Urothelium cell line (cell line): ENCODE measurements at regions not wholly inside any gene's neighbourhood (a gene's known extent, or its start where the extent isn't known, plus 50 kb on each side); places are given as distances from the start of the nearest gene placed in this dataset.

Experiments
- DNase-seq: peaks from one replicate; pipeline ENCODE4 v3.0.0; 2011; ENCODE audit warnings: low spot score, mixed read lengths
- FAIRE-seq: peaks from 2 replicates; lab custom pipeline; 2011; peaks lifted over from hg19 to GRCh38; lab: Jason Lieb, UNC

DNA sequence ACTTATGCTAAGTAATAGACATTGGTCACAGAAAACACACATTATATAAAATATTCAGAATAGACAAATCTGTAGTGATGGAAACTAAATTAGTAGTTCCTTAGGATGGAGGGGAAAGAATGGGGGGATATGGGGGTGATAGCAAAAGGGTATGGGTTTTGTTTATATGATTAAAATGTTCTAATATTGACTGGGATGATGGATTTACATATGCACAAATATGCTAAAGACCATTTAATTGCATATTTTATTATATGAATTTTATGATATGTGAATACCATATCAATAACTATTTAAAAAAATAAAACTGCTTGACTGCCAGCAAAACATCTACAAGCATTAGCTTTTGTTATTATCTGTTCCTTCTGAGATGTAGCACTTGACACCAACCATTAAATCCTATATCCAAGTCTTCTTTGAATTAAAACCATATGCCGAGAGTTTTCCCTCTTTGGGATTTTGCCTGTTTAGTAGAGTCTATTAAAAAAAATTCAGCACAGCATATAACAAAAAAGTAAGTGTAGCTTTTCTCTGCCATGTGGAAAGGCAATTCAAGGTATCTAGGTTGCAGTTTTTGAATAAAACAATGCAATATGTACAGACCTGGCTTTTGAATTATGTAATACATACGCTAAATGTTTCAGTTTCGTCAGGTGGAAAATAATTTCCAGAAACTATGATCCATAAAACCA, 2584.1 kb upstream of the PCDH20 start:
- FAIRE-seq (no peak), DNase-seq (no peak)

- DNase-seq: no peak
- no peak for FAIRE-seq
These were observed 2567.7 kb upstream of the PCDH20 start for GRCh38 chr13:63983366-63983765.

DNA sequence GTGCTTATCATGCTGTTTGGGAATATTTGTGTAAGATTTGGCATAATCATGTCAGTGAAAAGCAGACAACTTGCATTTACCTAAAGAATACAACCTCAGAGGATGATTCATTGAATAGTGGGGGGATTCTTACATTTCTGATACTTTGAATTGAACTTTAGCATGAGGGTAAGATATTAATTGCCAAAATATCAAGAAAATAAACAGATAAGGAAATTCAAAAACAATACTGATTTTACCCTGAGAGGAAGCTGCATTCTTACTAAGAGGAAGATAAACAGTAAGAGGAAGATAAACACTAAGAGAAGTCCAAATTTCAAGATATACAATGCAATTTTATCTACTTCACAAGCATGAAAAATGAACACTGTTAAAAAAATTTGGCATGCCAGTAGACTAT, 2564.3 kb upstream of the PCDH20 start:
- DNase-seq: no peak

GRCh38 chr13:63972328-63972727, 2556.7 kb upstream of the PCDH20 start:
- FAIRE-seq (no peak), DNase-seq (no peak)

More for the DNA sequence above, 2564.3 kb upstream of the PCDH20 start:
- FAIRE-seq: no peak

DNA sequence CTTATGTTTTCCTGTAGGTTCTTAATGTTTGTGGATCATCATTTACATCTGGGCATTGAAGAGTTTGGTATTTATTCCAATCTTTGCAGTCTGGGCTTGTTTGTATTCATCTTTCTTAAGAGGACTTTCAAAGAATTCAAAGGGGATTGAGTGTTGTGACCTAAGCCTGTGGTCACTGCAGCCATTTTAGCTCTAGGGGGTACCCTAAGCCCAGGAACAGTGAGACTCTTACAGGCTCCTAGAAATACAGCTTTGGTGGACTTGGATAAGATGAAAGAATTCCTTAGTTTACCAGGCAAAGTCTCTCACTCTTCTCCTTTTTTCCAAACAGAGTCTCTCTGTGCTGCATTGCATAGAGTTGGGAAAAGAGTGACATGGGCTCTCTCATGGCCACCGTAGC, 2539.0 kb upstream of the PCDH20 start:
- no peak for FAIRE-seq

GRCh38 chr13:63948045-63948444, 2532.4 kb upstream of the PCDH20 start:
- no peak for FAIRE-seq
- DNase-seq: no peak

More for the DNA sequence above, 2539.0 kb upstream of the PCDH20 start:
- no peak for DNase-seq

DNA sequence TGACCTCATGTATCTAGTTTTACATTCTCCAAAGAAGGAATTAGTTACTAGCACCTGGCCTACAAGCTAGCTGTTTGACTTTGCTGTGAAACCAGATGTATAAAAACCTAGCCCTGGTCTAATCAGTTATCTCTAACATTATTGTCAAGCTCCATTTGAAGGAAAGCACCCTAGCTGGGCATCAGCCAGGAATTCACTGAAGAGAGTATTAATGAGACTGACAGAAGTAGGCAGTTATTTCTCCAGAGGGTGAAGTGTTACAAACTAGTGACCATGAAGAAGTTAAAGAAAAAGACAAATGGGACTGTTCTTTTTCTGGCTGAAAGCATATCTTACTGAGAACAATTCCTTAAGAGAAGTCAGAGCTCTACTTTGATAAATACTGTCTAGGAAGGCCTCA, 2529.3 kb upstream of the PCDH20 start:
- no peak for FAIRE-seq
- no peak for DNase-seq

DNA sequence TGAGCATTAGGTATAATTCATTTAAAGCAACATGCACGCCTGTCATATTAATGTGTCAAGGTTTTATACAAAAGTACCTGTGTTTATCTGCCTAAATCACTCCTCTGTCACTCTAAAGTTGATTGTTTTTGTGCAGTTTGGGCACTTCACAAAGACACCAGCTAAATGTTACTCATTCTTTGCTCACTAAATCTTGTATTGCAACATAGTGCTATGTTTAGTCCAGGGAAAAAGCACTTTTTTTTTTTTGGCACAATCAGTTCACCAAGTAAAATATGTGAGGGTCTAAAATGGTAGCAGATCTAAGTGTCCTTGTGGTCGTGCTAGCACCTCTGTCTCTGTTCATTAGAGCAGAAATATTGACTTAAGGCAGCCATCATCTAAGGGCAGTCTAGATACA, 2526.7 kb upstream of the PCDH20 start:
- no peak for FAIRE-seq
- no peak for DNase-seq

GRCh38 chr13:63938851-63939250, 2523.2 kb upstream of the PCDH20 start:
- FAIRE-seq: no peak
- DNase-seq: no peak

DNA sequence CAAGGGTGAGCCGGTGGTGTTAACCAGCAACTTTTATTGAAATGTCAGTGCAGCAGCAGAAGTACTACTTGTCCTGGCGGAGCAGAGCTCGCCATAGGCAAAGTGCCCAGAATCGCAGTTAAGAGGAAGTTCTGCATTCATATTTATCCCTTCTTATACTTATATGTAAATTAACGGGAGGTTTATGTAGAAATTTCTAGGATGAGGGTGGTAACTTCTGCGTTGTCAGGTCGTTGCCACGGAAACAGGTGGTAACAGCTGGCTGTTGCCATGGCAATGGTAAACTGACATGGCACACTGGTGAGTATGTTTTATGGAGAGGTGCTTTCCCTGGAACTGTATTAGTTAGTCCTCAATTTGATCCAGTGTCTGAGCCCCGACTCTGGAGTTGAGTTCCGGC, 2494.9 kb upstream of the PCDH20 start:
- no peak for FAIRE-seq
- no peak for DNase-seq

DNA sequence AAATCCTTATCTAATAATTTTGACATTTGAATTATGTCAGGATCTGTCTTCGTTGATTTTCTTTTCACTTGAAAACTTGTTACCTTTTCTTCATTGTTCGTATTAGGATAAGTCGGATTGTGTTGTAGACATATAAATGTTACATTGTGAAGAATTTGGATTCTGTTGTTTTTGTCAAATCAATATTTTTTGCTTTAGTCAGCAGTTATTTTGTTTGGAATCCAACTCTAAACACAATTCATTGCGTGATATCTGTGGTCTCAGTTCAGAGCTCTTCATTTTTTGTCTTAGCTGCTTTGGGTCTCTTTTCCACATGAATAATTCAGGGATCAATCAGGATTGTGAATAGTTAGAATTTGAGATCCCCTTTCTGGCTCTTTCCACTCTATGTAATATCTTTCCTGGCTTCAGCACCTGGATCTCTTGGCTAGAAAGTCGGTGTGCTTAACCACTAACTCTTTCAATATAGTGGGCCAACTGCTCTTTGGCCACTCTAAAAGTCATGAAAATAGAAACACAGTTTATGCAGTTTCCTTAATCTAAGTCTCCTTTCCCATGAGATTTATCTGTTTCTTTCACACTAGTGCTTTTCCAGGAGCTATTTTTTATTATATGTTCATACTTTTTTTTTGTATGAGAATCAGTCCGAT, 2494.2 kb upstream of the PCDH20 start:
- DNase-seq: no peak
- FAIRE-seq: no peak

GRCh38 chr13:63902141-63902540, 2486.5 kb upstream of the PCDH20 start:
- no peak for FAIRE-seq
- no peak for DNase-seq

- no peak for FAIRE-seq
- no peak for DNase-seq
These were observed 2486.0 kb upstream of the PCDH20 start for GRCh38 chr13:63901630-63902029.

GRCh38 chr13:63900406-63900805, 2484.8 kb upstream of the PCDH20 start:
- no peak for DNase-seq

DNA sequence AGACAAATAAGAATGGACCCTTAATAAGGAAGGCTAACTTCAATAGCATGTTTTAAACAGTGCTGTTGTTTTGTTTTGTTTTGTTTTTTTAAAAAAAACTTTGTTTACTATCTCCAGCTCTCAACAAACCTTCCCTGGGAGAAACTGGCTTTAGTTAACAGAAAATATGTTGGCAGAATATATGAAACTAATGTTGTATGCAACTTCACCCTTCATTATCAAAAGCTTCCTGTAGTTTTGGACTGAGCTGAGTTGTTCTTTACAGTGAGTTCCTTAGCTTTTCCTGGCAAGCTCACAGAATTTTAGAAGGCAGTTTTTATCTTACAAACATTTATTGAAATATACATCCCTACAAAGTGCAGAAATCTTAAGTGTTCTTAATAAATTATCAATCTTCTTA, 2480.7 kb upstream of the PCDH20 start:
- FAIRE-seq: no peak
- DNase-seq: no peak

More at GRCh38 chr13:63900406-63900805, 2484.8 kb upstream of the PCDH20 start:
- no peak for FAIRE-seq

- FAIRE-seq: no peak
- DNase-seq: no peak
These were observed 2466.4 kb upstream of the PCDH20 start for GRCh38 chr13:63882052-63882451.

- FAIRE-seq (no peak), DNase-seq (no peak)
These were observed 2465.1 kb upstream of the PCDH20 start for GRCh38 chr13:63880705-63881104.

GRCh38 chr13:63873936-63874335, 2458.3 kb upstream of the PCDH20 start:
- DNase-seq: no peak
- FAIRE-seq: no peak

GRCh38 chr13:63864171-63864902, 2448.7 kb upstream of the PCDH20 start:
- FAIRE-seq: no peak
- DNase-seq: no peak

DNA sequence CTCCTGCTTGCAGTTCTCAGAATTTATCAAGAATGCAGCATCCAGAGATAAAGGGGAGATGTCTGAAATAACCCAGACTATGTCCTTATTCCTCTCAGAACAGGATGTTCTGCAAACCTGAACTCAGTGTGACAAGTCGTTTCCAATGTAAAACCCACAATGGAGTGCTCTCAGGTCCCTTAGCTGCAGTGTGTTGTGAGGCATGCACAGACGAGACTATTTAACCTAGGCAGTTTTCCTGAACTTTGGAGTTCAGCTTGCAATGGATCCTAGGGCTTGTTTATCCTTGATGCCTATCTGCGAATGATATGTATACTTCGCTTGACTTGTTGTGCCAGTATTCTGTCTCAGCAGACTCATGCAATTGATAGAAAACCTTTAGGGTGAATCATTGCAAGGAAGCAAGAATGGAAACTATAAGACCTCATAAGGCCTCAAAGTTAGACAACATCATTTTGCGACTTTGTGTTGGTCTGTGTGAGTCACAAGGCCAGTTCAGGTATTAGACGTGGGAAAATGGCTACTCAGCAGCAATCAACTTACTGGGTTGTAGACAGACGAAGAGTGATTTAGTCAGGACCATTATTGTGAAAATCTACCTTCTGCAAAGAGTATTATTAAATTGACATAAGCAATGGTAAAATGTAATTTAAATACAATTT, 2439.9 kb upstream of the PCDH20 start:
- no peak for FAIRE-seq

DNA sequence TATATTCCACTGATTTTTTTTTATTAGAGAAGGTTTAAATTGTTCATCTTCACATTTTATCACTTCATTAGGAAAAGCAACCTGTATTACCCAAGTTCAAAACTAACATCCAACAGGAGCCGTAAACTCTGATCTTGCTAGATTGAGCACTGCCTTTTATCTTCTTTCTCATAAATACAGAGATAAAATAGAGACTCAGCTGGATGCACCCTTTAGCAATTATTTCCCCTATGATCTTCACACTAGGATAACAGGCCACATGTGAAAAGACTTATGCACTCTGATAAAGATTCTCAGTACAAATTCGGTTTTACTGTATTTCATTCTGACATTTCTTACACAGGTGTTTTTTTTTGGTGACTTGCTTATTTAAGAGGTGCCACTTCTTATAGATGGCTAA, 2438.2 kb upstream of the PCDH20 start:
- FAIRE-seq: no peak
- no peak for DNase-seq

More for the DNA sequence above, 2439.9 kb upstream of the PCDH20 start:
- no peak for DNase-seq
